GM19455 (cell line): ENCODE measurements at regions not wholly inside any gene's neighbourhood (a gene's known extent, or its start where the extent isn't known, plus 50 kb on each side); places are given as distances from the start of the nearest gene placed in this dataset.
"Not testable (repeated sequence)": the region's sequence is repeated elsewhere in the genome, so short reads cannot be mapped to it uniquely, and the experiment has no call there.

ENCODE experiments used
- ATAC-seq: cut with Tn5 transposase; IDR thresholded peaks from one replicate; pipeline ENCODE4 v1.9.1; 2021; ENCODE audit not compliant: unreplicated experiment

DNA sequence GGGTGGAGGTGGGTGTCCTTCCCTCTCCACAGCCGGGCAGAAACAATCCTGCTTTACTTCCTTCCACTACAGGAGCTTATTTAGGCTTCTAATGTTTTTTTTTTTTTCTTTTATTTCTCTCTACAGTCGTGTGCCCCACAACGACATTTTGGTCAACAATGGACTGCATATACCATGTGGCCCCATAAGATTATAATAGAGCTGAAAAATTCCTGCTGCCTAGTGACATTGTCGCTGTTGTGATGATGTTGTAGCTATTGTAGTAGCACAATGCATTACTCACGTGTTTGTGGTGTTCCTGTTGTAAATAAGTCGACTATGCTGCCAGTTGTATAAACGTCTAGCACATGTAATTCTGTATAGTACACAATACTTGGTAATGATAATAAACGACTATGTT lies 153.7 kb downstream of the IL20RB start:
- ATAC-seq: no peak

DNA sequence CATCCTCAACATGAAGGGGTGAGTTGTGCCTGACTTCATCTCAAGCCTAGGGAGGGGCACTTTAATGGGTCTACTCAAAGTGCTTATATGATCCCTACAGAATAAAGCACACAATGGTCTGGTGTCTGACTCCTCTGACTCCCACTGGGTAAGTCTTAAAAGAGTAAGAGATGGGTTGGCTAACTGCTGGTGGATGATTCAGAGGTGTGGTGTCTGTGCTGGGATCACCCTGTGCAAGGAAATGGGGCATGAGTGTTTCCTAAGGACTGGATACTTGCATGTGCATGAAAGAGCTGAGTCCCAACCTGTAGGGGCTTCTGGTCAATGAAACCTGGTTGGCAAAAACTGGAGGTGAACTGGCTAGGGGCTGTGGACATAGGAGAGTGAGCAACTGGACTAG lies 158.8 kb downstream of the IL20RB start:
- ATAC-seq: no peak

DNA sequence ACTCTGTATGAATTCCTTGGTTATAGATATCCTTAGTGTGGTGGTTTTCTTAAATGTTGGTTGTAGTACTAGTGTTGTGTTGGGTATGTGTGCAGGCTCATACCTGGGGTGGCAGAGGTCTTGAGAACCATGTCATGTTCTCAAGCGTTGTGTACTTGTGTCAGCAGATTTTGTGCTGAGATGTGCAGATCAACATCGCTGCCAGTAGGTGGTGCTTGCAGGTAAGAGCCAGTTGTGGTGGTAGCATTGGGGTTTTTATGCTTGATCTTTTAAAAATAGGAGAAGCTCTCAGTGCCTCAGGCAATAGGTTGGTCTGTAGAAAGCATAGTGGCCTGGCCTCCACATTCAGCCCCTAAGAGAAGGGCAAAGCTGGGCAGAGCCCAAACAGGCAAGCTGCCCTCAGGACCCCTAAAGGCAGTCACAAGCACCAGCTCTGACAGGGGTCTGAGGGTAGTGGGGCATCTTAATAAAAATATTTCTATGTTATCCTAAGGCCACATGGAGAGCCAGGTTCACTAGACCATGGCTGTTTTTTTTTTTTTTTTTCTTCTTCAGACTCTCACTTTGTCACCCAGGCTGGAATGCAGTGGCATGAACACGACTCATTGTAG lies 164.0 kb downstream of the IL20RB start:
- ATAC-seq: peak; percentile 73

DNA sequence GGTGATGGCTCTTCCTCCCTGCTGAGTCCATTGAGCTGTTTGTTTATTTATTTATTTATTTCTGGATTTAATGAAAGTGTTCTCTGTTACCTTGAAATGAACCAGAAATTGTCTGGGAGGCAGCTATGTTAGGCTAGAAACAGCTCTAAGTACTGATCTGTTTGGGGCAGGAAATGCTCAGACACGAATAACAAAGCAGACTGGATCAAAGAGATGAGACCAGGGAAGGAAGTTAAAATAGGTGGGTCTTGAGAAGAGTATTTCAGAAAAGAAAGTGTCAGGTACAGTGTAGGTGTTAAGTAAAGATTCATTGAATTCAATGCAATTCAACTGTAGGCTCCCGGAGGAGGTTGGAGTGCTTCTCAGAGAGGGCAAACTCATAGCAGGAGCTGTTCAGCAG lies 173.3 kb downstream of the IL20RB start:
- ATAC-seq: no peak

DNA sequence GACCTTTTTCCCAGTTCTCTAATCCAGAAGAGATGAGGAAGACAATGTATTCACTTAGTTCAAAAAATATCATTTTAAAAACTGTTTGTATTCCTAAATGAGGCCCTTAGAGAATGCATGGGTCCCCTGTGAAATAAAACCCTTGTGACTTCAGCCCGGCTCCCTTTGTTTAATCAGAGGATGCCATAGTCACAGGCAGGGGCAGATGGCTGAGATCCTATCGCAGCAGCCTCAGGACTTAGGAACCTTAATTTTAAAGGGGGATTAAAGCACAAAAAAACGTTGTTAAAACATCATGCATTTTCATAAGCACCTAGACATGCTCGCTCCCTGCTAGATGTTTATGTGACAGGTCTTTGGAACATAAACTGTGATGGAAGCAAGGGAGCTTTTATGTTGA lies 176.6 kb downstream of the IL20RB start:
- no peak for ATAC-seq

DNA sequence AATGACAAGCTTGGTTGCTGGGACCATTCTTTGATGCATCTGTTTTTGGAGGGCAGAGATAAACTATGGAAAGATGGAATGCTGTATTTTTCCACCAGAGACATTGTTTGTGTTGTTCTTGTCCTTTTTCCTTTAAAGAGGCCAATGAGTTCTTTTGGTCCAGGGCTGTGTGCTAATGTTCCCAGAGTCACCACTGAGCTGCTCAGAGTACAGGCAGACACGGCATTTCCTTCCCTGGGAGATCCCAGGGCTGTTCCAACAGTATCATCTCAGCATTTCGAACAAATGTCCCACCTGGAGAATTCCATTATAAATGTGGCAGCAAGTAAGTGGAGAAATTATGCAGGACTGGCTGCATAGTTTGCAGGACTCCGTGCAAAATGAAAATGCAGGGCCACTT lies 190.6 kb downstream of the IL20RB start:
- no peak for ATAC-seq

DNA sequence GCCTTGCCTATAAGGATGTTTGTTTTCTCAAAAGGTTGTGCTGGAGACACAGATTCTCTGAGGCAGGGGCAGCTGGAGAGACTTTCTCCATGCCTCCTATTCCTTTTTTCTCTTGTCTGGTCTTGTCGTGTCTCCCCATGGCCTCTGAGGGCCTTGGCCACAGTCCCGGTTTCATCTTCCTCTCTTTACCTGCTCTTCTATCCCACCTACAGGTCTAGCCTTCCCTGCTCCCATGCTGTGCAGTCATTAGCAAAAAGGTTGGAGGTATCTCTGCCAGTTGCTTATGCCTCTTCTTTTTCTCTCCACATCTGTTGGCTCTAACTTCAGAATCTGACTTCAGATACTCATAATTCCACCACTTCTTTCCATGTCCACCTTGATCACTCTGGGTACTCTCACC lies 191.1 kb downstream of the IL20RB start:
- ATAC-seq: no peak

DNA sequence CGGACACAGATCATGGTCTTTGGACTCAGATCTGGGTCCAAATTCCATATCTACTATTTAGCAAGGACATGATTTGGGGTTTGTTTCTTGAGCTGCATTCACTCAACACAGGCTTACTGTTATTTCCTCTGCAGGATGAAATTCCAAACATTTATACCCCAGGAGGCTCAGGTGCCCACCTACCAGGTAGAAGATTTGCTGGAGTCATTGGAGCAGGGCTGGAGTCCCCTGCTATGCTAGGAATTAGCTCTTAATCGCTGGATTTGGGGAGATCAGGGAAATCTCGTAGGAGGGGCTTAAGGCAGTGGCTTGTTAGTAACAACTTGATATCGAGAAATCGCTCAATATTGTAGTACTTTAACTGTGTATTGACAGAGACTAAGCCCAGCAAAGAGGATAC lies 193.0 kb downstream of the IL20RB start:
- ATAC-seq: no peak

DNA sequence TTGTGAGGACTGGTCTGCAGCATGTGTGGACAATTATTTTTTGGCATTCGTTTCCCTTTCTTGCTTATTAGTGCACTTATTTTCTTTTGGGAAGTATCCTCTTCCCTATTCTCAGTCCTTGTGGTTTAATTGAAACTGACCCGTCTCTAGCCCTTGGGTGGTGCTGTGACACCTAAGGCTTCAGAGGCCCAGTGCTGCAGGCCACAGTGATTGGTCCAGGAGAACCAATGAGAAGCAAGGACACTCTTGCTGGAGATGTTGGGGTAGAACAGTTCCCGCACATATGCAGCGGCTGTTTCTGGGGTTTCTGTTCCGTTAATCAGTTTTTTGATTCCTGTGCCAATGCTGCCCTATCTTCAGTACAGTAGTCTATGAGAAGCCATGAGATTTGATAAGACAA lies 195.3 kb downstream of the IL20RB start:
- ATAC-seq: not testable (repeated sequence)

DNA sequence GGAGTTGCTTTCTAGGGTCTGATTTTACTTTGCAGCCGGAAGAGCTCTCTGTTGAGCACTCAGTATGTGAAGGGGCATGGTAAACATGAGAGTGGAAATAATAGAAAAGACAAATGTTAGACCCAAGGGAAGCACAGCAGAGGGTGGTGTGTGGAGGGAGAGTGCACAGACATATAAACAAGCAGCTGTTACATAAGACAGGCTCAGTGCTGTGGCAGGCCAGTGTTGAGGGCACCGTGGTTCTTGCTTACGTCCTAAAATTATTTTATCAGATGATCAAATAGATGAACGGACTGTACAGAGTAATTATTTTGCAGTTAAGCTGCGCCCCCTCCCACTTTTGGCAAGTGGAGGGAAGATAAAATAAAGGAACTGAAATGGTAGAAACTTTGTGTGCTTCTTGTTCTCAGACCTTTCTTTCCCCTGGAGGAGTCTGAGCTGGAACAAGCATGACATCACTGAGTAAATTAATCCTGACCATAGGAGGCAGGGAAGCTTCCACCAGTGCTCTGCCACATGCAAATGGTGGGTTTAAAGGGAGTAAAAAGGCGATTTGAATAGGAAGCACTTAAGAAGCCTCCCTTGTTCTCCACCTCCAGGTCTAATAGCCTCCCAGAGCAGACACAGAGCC lies 205.6 kb downstream of the IL20RB start:
- no peak for ATAC-seq

DNA sequence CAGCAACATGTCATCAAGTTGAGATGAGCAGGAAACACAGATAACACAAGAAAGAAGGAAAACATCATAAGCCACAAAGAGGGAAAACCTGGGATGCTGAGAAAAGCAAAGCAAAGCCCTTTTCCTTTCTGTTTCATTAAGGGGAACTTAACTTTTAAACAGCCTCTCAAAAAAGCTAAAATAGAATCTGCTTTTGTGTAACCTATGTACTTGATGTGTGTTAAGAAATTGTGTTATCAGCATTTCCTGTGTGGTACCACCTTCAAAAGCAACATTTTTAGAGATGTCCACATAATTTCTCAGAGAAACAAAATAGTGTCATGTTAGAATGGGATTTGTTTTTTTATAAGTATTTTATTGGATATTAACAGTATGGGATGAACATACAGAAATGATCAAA lies 206.2 kb downstream of the IL20RB start:
- ATAC-seq: no peak

DNA sequence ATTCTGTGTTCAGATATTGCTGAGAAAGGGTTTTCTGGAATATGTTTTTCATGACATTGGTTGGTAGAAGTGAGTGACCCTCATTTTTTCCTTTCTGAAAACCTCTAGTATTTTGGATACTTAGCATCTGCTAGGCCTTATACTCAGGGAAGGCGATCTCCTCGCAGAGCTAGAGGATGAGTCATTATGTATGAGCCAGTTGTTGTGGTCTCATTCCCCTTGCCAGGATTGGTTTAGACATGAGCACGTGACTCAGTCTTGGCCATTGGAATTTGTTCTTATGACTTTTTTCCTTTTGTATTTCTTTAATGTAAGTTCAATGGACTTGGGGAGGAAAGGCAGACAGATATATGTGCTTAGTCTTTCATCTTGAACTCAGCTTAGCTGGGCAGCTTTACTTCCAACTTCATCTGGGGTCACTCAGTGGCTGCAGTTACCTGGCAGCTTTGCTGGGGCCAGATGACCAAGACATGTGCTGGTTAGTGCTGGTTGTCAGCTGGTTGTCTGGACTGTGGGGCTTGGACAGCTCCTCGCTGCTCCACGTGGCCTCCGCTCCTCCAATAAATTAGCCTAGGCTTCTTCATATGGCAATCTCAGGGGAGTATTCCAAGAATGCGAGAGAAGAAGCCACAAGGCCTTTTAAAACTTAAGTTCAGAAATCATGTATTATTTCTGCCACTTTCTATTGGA lies 207.5 kb downstream of the IL20RB start:
- no peak for ATAC-seq

DNA sequence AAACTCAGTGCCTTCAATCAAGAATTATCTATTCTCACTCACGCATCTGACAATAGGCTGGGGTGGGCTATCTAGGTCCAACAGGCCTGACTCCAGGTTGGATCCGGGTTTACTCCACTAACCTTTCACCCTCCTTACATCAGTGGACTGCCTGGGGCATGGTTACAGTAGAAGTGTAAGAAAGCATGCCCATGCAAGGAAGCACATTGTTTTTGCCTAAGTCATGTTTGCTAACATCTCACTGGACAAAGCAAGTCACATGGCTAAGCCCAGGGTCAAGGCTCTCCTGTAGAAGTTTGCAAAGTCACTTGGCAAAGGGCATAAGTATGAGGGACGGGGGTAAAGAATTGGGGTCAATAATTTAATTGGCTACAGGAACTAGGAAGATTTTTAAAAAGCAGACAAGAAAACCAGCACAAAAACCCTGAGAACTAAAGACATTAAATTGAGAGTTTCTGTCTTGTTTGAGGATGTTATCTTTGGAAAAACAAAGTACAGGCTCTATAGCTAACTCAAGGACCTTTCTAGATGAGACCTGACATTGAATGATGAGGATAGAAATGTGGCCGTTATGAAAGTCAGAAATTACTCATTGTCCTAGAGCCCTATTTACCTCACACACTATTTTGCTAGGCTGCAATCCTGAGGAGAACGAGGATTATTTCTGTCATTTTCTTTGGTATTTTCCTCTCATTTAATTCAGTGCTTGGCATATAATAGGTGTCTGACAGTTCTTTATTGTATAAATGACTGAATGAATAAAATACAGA lies 214.2 kb downstream of the IL20RB start:
- peak; percentile 59 for ATAC-seq

DNA sequence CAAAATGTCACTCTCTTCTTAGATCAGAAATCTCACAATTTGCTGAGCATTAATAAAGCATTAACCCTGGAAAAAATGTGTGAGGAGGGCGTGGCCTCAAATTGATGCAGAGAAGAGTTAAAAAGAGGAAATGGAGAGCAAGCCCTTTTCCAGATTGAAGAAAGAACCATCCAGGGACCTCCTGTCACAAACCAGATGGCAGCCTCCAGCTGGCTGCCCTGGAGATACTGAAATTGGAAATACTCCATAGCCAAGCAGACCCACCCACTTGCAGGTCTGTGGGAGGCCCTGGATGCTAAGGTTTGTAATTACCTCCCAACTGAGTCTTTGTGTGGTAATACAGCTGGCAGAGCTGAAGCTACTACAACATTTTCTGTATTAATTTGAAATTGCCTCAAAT lies 214.9 kb downstream of the IL20RB start:
- ATAC-seq: no peak

DNA sequence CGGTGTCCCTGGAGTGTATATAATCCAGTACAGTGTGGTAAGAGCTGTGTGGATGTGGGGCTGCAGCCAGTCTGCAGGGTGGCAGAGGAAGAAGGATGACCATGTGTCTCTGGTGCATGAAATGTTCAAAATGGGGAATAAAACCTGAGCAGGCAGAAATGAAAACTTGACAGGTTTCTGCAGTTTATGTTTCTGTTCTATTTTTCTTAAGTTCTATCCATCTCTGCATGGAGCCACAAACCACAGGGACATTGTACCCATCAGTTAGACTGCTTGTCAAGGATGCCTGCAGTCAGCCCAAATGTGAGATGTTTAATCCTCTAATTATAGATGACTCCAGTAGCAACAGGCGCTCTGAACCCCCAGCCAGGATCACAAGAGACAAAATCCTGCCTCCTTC lies 216.7 kb downstream of the IL20RB start:
- ATAC-seq: no peak

DNA sequence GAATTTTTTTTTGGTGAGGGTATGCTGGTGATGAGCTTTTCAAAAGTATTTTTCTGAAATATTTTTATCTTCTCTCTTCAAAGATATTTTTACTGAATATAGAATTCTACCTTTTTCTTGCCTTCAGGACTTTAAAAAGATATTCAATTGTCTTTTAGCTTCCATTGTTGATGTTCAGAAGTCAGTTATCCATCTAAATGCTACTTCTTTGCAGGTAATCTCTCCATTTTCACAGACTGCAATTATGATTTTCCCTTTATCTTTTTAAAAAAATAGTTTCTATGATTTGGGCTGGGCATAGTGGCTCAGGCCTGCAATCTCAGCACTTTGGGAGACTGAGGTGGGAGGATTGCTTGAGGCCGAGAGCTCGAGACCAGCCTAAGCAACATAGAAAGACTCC lies 222.4 kb downstream of the IL20RB start:
- no peak for ATAC-seq

DNA sequence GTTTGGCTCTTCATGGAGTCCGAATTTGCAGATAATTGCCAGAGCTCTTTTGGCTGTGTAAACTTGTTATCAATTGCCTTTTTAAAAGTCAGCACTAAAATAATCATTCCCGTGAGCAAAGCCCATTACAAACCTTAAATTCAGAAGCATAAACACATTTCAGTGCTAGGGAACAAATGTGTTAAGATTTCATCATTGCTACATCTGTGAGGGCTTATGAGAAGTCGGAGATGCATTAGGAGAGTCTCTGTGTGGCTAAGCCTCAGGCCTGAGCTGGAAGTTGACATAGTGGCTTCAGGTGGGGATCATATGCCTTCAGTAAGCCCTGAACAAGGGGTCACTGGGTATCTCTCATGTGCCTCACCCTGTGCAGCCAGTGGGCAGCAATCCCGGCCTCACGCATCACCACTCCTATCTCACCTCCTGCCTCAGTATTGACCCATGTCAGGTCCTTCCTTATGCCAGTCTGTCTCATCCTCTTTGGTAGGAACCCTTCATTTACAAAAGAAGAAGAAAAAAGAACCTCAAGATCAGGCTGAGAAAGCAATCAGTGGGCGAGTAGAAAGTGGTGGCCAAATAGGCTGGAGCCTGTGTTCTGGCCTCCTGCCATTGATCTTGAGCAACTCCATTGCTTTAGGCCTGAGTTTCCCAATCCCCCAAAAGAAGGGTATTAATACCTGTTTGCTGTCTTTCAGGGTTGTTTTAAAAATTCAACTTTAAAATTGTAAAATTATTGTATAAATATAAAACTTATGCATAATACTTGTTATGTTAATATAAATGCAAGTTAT lies 233.5 kb downstream of the IL20RB start:
- ATAC-seq: no peak

DNA sequence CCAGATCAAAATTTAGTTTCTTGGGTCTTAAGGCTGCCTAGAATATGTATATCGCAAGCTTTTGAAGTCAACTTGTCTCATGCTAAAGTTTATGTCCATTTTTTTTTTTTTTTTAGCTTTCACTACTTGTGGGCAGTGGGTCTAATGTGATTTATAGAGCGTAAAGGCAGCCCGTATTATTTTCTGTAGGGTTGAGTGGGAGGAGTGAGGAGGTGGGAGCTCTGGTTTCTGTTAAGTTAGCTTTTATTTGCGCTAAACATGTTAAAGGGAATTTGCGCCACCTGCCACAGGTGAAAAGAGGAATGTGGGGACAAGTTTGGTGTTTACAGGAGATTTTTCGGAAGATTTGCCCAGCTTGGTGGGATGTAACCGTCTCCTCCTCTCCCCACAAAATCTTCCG lies 234.2 kb downstream of the IL20RB start:
- ATAC-seq: no peak

DNA sequence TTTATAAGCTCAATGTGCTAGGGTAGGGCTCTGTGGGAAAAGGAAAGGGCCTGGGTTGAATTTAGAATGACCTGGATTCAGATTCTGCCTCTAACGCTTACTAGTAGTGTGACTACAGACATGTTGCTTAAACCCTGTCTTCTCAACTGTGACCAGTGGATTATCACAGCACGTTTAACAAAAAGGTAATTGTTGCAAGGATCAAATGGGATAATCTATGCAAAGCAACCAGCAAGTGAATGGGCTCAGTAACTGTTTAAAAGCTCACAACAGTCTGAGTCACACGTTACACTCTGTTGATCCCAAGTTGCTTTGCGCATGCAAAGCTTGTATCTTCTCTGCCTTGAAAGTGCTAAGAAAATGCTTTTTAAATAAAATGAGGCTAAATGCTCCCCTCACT lies 236.5 kb downstream of the IL20RB start:
- no peak for ATAC-seq

DNA sequence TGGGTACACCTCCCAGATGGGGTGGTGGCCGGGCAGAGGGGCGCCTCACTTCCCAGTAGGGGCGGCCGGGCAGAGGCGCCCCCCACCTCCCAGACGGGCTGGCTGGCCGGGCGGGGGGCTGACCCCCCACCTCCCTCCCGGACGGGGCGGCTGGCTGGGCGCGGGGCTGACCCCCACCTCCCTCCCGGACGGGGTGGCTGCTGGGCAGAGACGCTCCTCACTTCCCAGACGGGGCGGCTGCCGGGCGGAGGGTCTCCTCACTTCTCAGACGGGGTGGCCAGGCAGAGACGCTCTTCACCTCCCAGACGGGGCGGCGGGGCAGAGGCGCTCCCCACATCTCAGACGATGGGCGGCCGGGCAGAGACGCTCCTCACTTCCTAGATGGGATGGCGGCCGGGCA lies 240.6 kb downstream of the IL20RB start:
- not testable (repeated sequence) for ATAC-seq

DNA sequence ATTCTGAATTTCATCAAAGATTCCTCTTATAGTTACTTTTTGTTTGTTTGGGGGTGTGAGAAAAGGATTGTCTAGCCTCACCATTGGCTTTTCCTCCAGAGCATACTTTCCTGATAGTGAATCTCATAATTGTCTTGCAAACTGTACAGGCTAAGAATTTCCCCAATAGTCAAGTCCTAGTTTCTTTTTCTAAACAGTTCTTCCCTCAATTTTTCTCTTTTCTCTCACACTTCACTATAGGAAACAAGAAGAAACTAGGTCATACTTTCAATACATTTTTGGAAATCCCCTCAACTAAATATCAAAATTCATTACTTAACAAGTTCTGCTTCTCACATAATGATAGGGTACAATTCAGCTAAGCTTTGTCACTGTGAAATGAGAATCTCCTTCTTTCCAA lies 241.9 kb downstream of the IL20RB start:
- ATAC-seq: no peak
